ENCODE measurements at regions not wholly inside any gene's neighbourhood (a gene's known extent, or its start where the extent isn't known, plus 50 kb on each side); places are given as distances from the start of the nearest gene placed in this dataset.

DNA sequence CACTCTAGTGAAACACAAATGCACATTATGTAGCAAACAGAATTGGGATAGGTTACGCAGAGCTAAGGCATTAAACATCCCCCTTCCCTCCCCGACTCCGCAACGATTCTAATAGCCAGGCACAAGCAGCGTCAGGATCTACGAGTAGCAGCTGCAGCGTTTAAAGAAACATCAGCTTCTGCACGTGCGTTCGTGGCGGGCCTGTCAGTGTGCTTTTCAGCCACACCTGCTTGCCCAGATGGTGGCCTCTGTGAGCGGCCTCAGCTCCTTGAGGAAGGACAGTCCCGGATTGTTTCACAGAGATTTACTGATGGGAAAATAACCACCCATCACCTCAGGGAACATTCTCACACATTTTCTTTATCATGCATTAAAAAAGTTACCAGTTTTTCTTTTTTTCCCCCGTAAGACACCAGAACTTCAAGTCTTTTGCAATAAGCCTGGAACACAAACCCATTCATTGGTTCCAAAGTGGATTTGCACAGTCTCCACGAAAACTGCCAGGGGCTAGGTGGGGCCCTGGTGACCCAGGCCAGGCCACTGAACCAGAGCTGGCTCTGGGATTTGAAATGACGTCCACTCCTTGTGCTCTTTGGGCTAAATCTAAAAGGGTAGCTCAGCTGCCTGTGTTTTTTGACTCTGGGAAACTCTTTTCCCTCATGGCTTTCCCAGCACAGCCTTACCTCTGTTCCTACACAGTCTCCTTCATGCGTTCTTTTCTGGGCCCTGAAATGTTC lies 325.5 kb downstream of the KCNRG start:
- no peak for TF ChIP-seq CTCF (conservative IDR thresholded peaks at IDR 0.05; ENCODE audit: low read depth, low read length)
- H3K4me3 ChIP-seq (ENCODE audit: low read length), result no peak overlapping the region
- no peak for DNase-seq (ENCODE audit: low read depth)

- TF ChIP-seq CTCF (conservative IDR thresholded peaks at IDR 0.05; ENCODE audit: low read depth, low read length), result no peak
- no peak for DNase-seq (ENCODE audit: low read depth)
- H3K4me3 ChIP-seq (ENCODE audit: low read length), result no peak overlapping the region
These were observed 326.3 kb downstream of the KCNRG start for GRCh38 chr13:50341526-50341925.

- DNase-seq (ENCODE audit: low read depth), result no peak
- TF ChIP-seq CTCF (conservative IDR thresholded peaks at IDR 0.05; ENCODE audit: low read depth, low read length), result no peak
- no peak overlapping the region for H3K4me3 ChIP-seq (ENCODE audit: low read length)
These were observed 329.5 kb downstream of the KCNRG start for GRCh38 chr13:50344717-50345116.

DNA sequence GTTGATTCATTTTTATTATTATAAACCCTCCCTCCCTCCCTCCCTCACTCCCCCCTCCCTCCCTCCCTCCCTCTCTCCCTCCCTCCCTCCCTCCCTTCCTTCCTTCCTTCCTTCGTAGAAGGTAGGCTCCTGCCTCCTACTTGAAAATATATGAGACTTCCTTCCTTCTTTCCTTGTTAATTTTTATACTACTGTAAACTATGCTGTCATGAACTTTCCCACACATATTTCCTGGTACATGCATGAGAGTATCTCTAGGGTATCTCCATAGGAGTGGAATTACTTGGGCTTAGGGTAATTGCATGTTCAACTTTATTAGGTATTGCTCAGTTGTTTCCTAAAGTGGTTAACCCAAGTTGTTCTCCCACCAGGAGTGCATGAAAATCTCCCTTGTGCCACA lies 330.6 kb downstream of the KCNRG start:
- no peak for TF ChIP-seq CTCF (conservative IDR thresholded peaks at IDR 0.05; ENCODE audit: low read depth, low read length)

GRCh38 chr13:50348371-50348770 lies 333.1 kb downstream of the KCNRG start:
- no peak overlapping the region for H3K4me3 ChIP-seq (ENCODE audit: low read length)
- DNase-seq (ENCODE audit: low read depth), result no peak
- TF ChIP-seq CTCF (conservative IDR thresholded peaks at IDR 0.05; ENCODE audit: low read depth, low read length), result no peak

More for the DNA sequence above, 330.6 kb downstream of the KCNRG start:
- H3K4me3 ChIP-seq (ENCODE audit: low read length), result no peak overlapping the region
- DNase-seq (ENCODE audit: low read depth), result no peak

DNA sequence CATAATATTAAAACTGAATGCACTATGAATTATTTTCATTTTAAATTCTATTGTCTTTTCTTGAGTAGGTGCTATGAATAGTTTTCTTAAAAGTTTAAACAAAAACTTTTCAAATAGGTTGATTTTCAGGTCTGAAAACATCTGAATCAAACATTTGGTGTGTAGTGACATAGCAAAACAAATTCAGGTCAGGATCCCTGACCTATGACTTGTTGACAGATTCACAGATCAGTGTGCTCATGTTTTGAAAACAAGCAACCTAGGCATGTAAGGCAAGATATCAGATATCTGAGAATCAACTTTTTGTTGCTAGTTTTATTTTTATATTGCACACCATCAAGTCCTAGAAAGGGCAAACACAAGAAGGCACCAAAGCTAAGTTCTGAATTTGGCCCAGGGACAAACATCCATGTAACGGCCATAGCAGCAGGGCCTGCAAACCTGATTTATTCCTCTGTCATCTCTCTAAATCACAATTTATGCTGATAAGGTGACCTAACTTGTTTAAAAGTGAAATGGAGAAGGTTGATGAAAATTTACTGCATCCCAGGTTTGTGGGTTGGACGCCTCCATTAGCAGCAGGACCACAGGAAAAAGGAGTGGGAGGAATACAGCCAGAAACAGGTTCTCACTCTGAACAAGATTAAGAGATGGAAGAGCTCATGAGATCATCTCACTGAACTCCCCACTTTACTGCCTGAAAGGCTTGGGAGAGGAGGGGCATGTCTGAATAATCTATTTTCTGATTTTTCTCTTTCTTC lies 337.7 kb downstream of the KCNRG start:
- no peak for TF ChIP-seq CTCF (conservative IDR thresholded peaks at IDR 0.05; ENCODE audit: low read depth, low read length)
- DNase-seq (ENCODE audit: low read depth), result no peak
- H3K4me3 ChIP-seq (ENCODE audit: low read length), result no peak overlapping the region
